HCT116 (cell line): ENCODE measurements at regions not wholly inside any gene's neighbourhood (a gene's known extent, or its start where the extent isn't known, plus 50 kb on each side); places are given as distances from the start of the nearest gene placed in this dataset.

Experiments
- CEBPB ChIP-seq: IDR thresholded peaks from 2 replicates; pipeline ENCODE4 v1.6.1; 2012; ENCODE audit warnings: low read depth
- POLR2A ChIP-seq: IDR thresholded peaks from 2 replicates; pipeline ENCODE4 v1.7.0; 2011; ENCODE audit warnings: borderline replicate concordance; ENCODE audit not compliant: insufficient read depth, insufficient read length; ENCODE audit errors: extremely low read depth
- ZNF274 ChIP-seq: fragments of 200-500 bp; sonication (Bioruptor generic); IDR thresholded peaks from 2 replicates; pipeline ENCODE4 v1.6.1; 2014; ENCODE audit warnings: mild to moderate bottlenecking, low read depth, low read length, inconsistent platforms
- TF ChIP-seq, protein P1 (sequence below), 3 experiments: fragments of 200-600 bp in 1 of 3; sonication (generic) in 1 of 3; IDR thresholded peaks in 2 of 3; conservative IDR thresholded peaks in 1 of 3; 2 replicates each; pipeline ENCODE4 v1.5.1; 2012 to 2017; ENCODE audit warnings: low read depth in 2 of 3, low read length in 2 of 3, antibody characterized with exemption in 1 of 3, borderline replicate concordance in 1 of 3, control low read depth in 1 of 3, mild to moderate bottlenecking in 1 of 3, mixed read lengths in 1 of 3, mixed run types in 1 of 3, moderate library complexity in 1 of 3; ENCODE audit not compliant: insufficient read depth in 1 of 3
- TF ChIP-seq, protein P2 (sequence below): IDR thresholded peaks from 2 replicates; pipeline ENCODE4 v1.6.1; 2012; ENCODE audit warnings: low read depth

DNA sequence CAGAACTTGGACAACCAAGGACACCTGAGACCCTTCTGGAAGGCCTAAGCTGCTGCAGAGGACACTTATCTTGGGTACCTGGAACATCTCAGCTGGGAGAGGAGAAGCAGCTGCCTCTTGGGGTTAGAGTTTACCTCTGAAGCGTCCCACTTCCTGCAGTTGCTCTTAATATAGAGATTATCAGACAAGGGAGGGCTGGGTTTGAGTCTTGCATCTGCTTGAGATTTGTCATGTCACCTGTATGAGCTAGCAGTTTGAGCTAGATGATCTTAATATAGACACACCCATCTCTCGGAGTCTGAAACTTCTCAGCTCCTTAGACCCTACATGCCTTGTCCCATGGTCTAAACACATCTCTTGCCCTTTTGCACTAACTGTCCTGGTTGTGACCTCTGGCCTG lies 93.1 kb upstream of the CCL1 start:
- TF ChIP-seq CEBPB, result no peak
- TF ChIP-seq, protein P1, sequence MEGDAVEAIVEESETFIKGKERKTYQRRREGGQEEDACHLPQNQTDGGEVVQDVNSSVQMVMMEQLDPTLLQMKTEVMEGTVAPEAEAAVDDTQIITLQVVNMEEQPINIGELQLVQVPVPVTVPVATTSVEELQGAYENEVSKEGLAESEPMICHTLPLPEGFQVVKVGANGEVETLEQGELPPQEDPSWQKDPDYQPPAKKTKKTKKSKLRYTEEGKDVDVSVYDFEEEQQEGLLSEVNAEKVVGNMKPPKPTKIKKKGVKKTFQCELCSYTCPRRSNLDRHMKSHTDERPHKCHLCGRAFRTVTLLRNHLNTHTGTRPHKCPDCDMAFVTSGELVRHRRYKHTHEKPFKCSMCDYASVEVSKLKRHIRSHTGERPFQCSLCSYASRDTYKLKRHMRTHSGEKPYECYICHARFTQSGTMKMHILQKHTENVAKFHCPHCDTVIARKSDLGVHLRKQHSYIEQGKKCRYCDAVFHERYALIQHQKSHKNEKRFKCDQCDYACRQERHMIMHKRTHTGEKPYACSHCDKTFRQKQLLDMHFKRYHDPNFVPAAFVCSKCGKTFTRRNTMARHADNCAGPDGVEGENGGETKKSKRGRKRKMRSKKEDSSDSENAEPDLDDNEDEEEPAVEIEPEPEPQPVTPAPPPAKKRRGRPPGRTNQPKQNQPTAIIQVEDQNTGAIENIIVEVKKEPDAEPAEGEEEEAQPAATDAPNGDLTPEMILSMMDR (IDR thresholded peaks at IDR 0.05 in 2 of 3, conservative IDR thresholded peaks at IDR 0.05 in 1 of 3; ENCODE audit: borderline replicate concordance in 1 of 3, insufficient read depth in 1 of 3, low read depth in 2 of 3, low read length in 2 of 3), result no peak
- TF ChIP-seq, protein P2, sequence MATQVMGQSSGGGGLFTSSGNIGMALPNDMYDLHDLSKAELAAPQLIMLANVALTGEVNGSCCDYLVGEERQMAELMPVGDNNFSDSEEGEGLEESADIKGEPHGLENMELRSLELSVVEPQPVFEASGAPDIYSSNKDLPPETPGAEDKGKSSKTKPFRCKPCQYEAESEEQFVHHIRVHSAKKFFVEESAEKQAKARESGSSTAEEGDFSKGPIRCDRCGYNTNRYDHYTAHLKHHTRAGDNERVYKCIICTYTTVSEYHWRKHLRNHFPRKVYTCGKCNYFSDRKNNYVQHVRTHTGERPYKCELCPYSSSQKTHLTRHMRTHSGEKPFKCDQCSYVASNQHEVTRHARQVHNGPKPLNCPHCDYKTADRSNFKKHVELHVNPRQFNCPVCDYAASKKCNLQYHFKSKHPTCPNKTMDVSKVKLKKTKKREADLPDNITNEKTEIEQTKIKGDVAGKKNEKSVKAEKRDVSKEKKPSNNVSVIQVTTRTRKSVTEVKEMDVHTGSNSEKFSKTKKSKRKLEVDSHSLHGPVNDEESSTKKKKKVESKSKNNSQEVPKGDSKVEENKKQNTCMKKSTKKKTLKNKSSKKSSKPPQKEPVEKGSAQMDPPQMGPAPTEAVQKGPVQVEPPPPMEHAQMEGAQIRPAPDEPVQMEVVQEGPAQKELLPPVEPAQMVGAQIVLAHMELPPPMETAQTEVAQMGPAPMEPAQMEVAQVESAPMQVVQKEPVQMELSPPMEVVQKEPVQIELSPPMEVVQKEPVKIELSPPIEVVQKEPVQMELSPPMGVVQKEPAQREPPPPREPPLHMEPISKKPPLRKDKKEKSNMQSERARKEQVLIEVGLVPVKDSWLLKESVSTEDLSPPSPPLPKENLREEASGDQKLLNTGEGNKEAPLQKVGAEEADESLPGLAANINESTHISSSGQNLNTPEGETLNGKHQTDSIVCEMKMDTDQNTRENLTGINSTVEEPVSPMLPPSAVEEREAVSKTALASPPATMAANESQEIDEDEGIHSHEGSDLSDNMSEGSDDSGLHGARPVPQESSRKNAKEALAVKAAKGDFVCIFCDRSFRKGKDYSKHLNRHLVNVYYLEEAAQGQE, result no peak
- no peak for TF ChIP-seq POLR2A
- TF ChIP-seq ZNF274, result no peak
